SK-N-SH treated with all-trans-retinoic acid at 6 μM for 48 hours (cell line): ENCODE measurements at regions not wholly inside any gene's neighbourhood (a gene's known extent, or its start where the extent isn't known, plus 50 kb on each side); places are given as distances from the start of the nearest gene placed in this dataset.

Experiments used
- BACH2 ChIP-seq: fragments of 250-450 bp; sonication (Bioruptor Pico); IDR thresholded peaks from 2 replicates; pipeline ENCODE4 v1.9.0; 2021; ENCODE audit warnings: mild to moderate bottlenecking, borderline replicate concordance
- GLIS3 ChIP-seq: fragments of 250-450 bp; sonication (Bioruptor Pico); IDR thresholded peaks from 2 replicates; pipeline ENCODE4 v1.5.0; 2020; ENCODE audit warnings: mild to moderate bottlenecking, moderate library complexity
- RARB ChIP-seq: fragments of 250-450 bp; sonication (Bioruptor Pico); IDR thresholded peaks from 2 replicates; pipeline ENCODE4 v1.8.0; 2021; ENCODE audit warnings: mild to moderate bottlenecking, moderate library complexity
- ZC3H10 ChIP-seq: fragments of 250-450 bp; sonication (Bioruptor Pico); IDR thresholded peaks from 2 replicates; pipeline ENCODE4 v1.5.1; 2021; ENCODE audit warnings: mild to moderate bottlenecking, moderate library complexity
- ZNF565 ChIP-seq: fragments of 450-650 bp; formaldehyde crosslinking; conservative IDR thresholded peaks from 2 replicates; pipeline ENCODE4 v1.5.0; 2020; ENCODE audit warnings: low read depth, mild to moderate bottlenecking, moderate library complexity
- TF ChIP-seq, protein P1 (sequence below): fragments of 250-450 bp; sonication (Bioruptor Pico); IDR thresholded peaks from 2 replicates; pipeline ENCODE4 v1.5.0; 2020; ENCODE audit warnings: mild to moderate bottlenecking, moderate library complexity
- TF ChIP-seq, protein P2 (sequence below): fragments of 250-450 bp; sonication (Bioruptor Pico); IDR thresholded peaks from 2 replicates; pipeline ENCODE4 v1.8.0; 2020; ENCODE audit warnings: mild to moderate bottlenecking, moderate library complexity, borderline replicate concordance

DNA sequence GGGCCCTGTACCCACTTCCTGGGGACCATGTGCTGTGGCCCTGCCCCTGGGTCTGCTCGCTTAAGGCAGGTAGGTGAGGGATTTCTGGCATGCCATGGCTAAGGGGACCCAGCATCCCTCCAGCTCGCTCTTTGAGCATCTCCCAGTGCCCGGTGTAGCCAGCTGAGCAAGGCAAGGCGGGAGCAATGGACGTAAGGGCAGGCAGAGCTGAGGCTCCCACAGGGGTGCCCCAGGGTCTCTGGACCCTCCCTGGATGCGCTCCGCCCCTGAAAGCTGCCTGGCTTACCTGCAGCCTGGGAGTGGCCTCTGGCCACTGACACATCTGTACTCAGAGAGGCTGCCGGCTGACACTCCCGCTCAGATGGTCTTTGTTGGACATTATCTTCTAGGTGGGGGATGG is 189.9 kb downstream of the IRF8 start:
- TF ChIP-seq GLIS3 (CRISPR knock-in tag) (no peak), BACH2 (CRISPR knock-in tag) (no peak), RARB (CRISPR knock-in tag) (no peak), ZNF565 (CRISPR knock-in tag) (no peak), ZC3H10 (CRISPR knock-in tag) (no peak)
- TF ChIP-seq, protein P1, sequence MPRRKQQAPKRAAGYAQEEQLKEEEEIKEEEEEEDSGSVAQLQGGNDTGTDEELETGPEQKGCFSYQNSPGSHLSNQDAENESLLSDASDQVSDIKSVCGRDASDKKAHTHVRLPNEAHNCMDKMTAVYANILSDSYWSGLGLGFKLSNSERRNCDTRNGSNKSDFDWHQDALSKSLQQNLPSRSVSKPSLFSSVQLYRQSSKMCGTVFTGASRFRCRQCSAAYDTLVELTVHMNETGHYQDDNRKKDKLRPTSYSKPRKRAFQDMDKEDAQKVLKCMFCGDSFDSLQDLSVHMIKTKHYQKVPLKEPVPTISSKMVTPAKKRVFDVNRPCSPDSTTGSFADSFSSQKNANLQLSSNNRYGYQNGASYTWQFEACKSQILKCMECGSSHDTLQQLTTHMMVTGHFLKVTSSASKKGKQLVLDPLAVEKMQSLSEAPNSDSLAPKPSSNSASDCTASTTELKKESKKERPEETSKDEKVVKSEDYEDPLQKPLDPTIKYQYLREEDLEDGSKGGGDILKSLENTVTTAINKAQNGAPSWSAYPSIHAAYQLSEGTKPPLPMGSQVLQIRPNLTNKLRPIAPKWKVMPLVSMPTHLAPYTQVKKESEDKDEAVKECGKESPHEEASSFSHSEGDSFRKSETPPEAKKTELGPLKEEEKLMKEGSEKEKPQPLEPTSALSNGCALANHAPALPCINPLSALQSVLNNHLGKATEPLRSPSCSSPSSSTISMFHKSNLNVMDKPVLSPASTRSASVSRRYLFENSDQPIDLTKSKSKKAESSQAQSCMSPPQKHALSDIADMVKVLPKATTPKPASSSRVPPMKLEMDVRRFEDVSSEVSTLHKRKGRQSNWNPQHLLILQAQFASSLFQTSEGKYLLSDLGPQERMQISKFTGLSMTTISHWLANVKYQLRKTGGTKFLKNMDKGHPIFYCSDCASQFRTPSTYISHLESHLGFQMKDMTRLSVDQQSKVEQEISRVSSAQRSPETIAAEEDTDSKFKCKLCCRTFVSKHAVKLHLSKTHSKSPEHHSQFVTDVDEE (CRISPR knock-in tag): no peak
- TF ChIP-seq, protein P2, sequence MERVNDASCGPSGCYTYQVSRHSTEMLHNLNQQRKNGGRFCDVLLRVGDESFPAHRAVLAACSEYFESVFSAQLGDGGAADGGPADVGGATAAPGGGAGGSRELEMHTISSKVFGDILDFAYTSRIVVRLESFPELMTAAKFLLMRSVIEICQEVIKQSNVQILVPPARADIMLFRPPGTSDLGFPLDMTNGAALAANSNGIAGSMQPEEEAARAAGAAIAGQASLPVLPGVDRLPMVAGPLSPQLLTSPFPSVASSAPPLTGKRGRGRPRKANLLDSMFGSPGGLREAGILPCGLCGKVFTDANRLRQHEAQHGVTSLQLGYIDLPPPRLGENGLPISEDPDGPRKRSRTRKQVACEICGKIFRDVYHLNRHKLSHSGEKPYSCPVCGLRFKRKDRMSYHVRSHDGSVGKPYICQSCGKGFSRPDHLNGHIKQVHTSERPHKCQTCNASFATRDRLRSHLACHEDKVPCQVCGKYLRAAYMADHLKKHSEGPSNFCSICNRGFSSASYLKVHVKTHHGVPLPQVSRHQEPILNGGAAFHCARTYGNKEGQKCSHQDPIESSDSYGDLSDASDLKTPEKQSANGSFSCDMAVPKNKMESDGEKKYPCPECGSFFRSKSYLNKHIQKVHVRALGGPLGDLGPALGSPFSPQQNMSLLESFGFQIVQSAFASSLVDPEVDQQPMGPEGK: no peak
